ENCODE measurements at regions not wholly inside any gene's neighbourhood (a gene's known extent, or its start where the extent isn't known, plus 50 kb on each side); places are given as distances from the start of the nearest gene placed in this dataset.
"Not testable (repeated sequence)": the region's sequence is repeated elsewhere in the genome, so short reads cannot be mapped to it uniquely, and the experiment has no call there.

DNA sequence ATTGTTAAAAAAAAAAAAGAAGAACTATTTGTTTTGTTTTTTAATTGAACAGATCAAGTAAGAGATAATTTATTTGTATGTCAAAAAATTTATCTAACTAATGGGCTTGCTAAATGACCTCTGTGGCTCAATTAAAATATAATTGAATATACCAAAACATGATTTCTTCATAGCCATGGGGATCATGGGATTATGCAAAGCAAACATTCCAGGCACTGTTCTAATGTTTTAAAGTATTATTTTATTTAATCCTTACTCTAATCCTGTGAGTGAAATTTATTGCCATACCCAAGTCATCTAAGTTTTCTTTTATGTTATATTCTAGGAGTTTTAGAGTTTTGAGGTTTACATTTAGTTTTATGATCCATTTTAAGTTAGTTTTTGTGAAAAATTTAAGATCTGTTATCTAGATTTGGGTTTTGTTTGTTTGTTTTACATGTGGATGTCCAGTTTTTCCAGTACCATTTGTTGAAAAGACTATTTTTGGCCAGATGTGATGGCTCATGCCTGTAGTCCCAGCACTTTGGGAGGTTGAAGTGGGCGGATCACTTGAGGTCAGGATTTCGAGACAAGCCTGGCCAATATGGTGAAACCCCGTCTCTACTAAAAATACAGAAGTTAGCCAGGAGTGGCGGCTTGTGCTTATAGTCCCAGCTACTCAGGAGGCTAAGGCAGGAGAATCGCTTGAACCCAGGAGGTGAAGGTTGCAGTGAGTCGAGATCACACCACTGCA lies 52.3 kb upstream of the CNOT10 start:
- Mint-ChIP-seq H3K27me3 (peaks cover 14 to 34% of the 10 kb centered on the region in 2 donors), H3K27ac (no peak overlapping the region), H3K4me3 (no peak overlapping the region)

DNA sequence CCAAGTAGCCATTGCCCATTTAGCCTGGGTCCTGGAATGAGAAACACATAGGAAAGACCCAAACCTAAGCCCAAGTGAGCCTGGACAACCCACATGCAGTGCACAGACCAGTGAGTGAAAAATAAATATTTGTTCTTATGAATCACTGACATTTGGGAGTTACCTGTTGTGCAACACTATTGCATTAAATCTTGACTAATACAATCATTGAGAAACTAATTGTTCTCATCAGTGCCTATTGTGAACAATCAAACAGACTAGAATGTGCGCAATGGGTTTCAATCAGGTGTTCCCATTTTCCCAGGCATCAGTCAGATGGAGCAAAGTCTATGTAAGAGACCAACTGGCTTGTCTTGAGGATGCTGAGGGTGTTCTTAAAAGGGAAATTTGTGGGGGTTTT lies 54.7 kb upstream of the CNOT10 start:
- Mint-ChIP-seq H3K27ac (no peak overlapping the region), H3K36me3 (no peaks in the 10 kb centered on the region), H3K9me3 (no peaks in the 10 kb centered on the region), H3K4me1 (ENCODE audit: low read depth in 2 of 2) (peaks cover 0 to 5% of the 10 kb centered on the region in 2 donors), H3K27me3 (peaks cover 6 to 18% of the 10 kb centered on the region in 2 donors), H3K4me3 (no peak overlapping the region)
- no peak for ATAC-seq
- DNase-seq (ENCODE audit: low spot score): no peak

More for the DNA sequence above, 52.3 kb upstream of the CNOT10 start:
- no peak for ATAC-seq
- Mint-ChIP-seq H3K36me3 (no peaks in the 10 kb centered on the region), H3K9me3 (no peaks in the 10 kb centered on the region), H3K4me1 (ENCODE audit: low read depth in 2 of 2) (no peaks in the 10 kb centered on the region)
- no peak for DNase-seq (ENCODE audit: low spot score)

DNA sequence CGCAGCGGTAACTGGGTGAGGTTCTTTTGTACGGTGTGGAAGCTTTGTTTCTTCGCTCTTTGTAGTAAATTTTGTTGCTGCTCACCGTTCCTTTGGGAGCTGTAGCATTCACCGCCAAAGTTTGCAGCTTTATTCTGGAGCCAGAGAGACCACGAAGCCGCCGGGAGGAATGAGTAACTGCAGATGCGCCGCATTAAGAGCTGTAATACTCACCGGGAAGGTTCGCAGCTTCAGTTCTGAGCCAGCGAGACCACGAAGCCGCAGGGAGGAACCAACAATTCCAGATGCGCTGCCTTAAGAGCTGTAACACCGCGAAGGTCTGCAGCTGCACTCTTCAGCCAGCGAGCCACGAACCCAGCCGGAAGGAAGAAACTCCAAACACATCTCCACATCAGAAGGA lies 56.0 kb upstream of the DYNC1LI1 start:
- no peaks in the 10 kb centered on the region for H3K9me3 Mint-ChIP-seq
- H3K4me1 Mint-ChIP-seq (ENCODE audit: low read depth in 2 of 2): peaks cover 0 to 5% of the 10 kb centered on the region in 2 donors
- H3K27me3 Mint-ChIP-seq: peaks cover 10 to 24% of the 10 kb centered on the region in 2 donors
- peak overlapping the region; percentile 64 for H3K4me3 Mint-ChIP-seq
- H3K36me3 Mint-ChIP-seq: no peaks in the 10 kb centered on the region
- ATAC-seq (peak in 1 of 2 donors; percentile 54), DNase-seq (ENCODE audit: low spot score) (no peak)
- H3K27ac Mint-ChIP-seq: no peak overlapping the region

DNA sequence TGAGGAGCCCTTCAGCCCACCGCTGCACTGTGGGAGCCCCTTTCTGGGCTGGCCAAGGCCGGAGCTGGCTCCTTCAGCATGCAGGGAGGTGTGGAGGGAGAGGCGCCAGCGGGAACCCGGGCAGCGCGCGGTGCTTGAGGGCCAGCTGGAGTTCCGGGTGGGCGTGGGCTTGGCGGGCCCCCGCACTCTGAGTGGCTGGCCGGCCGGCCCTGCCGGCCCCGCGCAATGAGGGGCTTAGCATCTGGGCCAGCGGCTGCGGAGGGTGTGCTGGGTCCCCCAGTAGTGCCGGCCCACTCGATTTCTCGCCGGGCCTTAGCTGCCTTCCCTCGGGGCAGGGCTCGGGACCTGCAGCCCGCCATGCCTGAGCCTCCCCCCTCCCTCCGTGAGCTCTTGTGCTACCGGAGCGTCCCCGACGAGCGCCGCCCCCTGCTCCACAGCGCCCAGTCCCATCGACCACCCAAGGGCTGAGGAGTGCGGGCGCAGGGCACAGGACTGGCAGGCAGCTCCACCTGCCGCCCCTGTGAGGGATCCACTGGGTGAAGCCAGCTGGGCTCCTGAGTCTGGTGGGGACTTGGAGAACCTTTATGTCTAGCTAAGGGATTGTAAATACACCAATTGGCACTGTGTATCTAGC lies 55.0 kb upstream of the DYNC1LI1 start:
- H3K4me3 Mint-ChIP-seq; ATAC-seq; H3K4me1 Mint-ChIP-seq (ENCODE audit: low read depth in 2 of 2); H3K27ac Mint-ChIP-seq; H3K9me3 Mint-ChIP-seq; DNase-seq (ENCODE audit: low spot score); H3K36me3 Mint-ChIP-seq: not testable (repeated sequence)
- peaks cover 16 to 32% of the 10 kb centered on the region in 2 donors for H3K27me3 Mint-ChIP-seq

DNA sequence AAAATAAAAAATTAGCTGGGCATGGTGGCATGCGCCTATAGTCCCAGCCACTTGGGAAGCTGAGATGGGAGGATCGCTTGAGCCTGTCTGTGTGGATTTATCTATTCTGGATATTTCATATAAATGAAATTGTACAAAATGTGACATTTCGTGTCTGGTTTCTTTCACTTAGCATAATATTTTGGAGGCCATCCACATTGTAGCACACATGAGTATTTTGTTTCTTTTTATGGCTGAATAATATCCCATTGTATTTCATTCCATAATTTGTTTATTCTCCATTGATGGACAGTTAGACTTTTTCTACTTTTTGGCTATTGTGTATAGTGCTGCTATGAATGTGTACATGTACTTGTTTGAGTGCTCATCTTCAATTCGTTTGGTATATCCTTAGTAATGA lies 52.9 kb upstream of the DYNC1LI1 start:
- H3K9me3 Mint-ChIP-seq: no peaks in the 10 kb centered on the region
- H3K27me3 Mint-ChIP-seq: peaks cover 15 to 33% of the 10 kb centered on the region in 2 donors
- H3K36me3 Mint-ChIP-seq: no peaks in the 10 kb centered on the region
- peaks cover 0 to 5% of the 10 kb centered on the region in 2 donors for H3K4me1 Mint-ChIP-seq (ENCODE audit: low read depth in 2 of 2)
- H3K4me3 Mint-ChIP-seq: no peak overlapping the region
- no peak overlapping the region for H3K27ac Mint-ChIP-seq
- ATAC-seq: no peak
- DNase-seq (ENCODE audit: low spot score): no peak

DNA sequence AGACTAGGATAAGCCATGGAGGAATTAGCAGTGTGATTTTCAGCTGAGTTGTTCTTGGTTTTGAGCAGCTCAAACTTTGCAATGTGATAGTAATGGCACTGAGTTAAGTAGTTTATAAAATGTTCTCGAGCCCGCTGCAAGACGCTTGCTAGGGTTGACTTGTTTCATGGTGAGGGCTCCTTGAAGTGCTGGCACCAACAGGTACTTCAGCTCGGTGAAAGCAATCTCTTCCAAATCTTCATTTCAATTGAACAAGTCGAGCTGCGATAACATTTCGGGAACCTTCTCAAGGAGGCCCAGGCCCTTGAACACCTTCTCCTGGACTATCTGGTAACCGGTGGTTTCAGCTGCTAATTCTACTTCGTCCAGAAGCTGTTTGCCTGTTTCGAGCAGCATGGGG lies 50.8 kb upstream of the DYNC1LI1 start:
- H3K4me3 Mint-ChIP-seq: no peak overlapping the region
- H3K27me3 Mint-ChIP-seq: peaks cover 15 to 33% of the 10 kb centered on the region in 2 donors
- DNase-seq (ENCODE audit: low spot score) (no peak), ATAC-seq (no peak)
- H3K9me3 Mint-ChIP-seq: no peaks in the 10 kb centered on the region
- no peak overlapping the region for H3K27ac Mint-ChIP-seq
- no peaks in the 10 kb centered on the region for H3K4me1 Mint-ChIP-seq (ENCODE audit: low read depth in 2 of 2)
- H3K36me3 Mint-ChIP-seq: no peaks in the 10 kb centered on the region

DNA sequence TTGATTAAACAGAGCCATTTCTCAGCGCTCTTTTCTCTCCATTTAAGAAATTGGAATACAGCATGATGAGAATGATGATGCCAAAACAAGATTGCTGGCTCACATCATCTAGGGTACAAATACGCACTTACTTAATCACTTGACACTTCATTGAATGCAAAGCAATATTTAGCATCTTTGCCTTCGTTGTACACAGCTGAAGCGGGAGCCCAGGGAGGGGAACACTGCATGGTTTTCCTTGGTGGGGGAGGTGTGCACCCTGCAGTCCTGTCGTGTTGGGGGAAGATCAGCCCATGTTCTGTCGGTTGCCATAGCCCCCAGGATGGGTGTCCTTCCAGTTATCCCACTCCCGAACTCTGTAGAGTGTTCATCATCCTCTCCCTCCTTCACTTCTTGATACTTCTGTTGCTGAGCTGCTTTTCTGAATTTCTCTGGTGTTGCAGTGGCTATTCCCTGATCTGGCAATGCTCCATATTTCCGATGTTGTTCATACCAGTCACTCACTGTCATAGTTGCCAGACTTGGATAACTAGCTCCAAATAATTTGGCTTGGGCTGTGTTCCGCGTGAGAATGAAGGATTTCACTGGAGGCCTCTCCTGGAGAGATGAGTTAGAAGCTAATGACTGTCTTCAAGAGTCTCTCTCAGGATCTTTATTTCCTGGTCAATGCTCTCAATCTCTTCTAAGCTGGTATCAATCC lies 50.1 kb upstream of the DYNC1LI1 start:
- H3K36me3 Mint-ChIP-seq: no peaks in the 10 kb centered on the region
- no peak for ATAC-seq
- H3K9me3 Mint-ChIP-seq: no peaks in the 10 kb centered on the region
- H3K27ac Mint-ChIP-seq: no peak overlapping the region
- DNase-seq (ENCODE audit: low spot score): no peak
- no peak overlapping the region for H3K4me3 Mint-ChIP-seq
- no peaks in the 10 kb centered on the region for H3K4me1 Mint-ChIP-seq (ENCODE audit: low read depth in 2 of 2)
- H3K27me3 Mint-ChIP-seq: peaks cover 15 to 33% of the 10 kb centered on the region in 2 donors
